G401 (cell line): ENCODE measurements at regions not wholly inside any gene's neighbourhood (a gene's known extent, or its start where the extent isn't known, plus 50 kb on each side); places are given as distances from the start of the nearest gene placed in this dataset.

Source experiments
- DNase-seq: peaks from one replicate; pipeline ENCODE4 v3.0.0-alpha.2; 2015; ENCODE audit warnings: low spot score
- in situ Hi-C: cut with HindIII; loops from 2 replicates; pipeline ENCODE4 v1.10.0; 2016; ENCODE audit warnings: low sequenced_read_pairs, mixed read lengths

DNA sequence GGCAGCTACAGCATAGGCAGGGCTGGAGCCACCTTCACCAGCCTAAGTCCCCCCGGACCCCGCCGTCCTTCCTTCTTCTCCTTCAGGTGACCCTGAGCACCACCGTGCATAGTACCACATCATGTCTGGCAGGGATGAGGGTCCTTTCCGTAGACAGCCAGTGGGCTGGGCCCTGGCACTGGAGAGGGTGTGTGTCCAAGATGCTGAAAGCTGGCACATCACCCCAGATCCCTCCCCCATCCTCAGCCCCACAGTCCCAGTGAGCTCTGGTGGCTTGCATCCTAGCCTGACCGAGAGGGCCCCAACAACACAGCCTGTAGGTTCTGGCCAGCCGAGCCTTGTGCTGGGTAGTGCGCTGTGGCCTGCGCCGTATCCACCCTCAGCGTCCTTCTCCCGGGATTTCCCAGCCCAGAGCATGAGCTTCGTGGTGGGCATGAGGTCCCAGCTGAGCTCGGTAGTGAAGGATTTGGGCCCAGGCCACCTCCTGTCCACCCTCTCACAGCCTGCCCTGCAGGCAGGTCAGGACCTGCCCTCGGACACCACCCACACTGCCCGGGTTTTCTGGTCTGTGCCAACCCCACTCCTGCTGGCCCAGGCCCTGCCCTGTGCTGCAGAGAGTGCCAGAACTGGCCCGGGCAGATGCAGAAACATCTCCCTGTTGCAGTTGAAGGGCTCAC lies 1124.3 kb downstream of the BRD1 start:
- no peak for DNase-seq
- in situ Hi-C loops = no loop called here

DNA sequence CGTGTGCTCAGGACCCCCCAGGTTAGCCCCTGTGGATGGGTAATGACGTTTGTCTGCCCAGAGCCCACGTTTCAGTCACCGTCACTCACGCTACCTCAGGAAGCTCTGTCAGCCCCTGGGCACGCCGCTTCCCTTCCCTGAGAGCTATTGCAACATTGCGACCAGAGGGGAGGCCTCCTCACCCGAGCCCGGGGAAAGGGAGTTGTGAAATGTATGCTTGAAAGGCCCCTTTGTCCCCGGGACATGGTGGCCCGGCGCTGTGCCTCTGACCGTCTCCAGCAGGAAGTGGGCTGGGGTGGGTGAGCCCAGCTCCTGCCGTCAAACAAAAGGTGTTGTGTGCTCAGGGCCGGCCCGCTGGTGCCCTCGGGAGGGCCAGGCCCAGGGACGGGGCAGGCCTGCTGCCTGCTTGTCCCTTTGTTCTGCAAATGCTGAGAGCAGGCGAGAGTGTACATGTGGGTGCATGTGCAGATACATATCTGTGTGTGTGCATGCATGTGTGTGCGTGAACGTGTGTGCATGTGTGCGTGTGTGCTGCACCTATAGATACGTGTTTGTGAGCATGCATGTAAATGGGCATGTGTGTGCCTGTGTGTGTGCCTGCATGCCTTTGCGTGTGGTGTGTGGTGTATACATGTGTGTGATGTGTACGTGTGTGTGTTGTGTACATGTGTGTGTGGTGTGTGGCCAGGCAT lies 1125.0 kb downstream of the BRD1 start:
- in situ Hi-C loops = no loop called here
- DNase-seq = no peak

GRCh38 chr22:48701296-48702030 lies 1126.2 kb downstream of the BRD1 start:
- DNase-seq = no peak
- in situ Hi-C loops = no loop called here

- peak; percentile 33 for DNase-seq
- in situ Hi-C loops = no loop called here
These were observed 1126.9 kb downstream of the BRD1 start for GRCh38 chr22:48700566-48701295.

- in situ Hi-C loops = no loop called here
- DNase-seq = no peak
These were observed 1127.5 kb downstream of the BRD1 start for GRCh38 chr22:48700180-48700565.

DNA sequence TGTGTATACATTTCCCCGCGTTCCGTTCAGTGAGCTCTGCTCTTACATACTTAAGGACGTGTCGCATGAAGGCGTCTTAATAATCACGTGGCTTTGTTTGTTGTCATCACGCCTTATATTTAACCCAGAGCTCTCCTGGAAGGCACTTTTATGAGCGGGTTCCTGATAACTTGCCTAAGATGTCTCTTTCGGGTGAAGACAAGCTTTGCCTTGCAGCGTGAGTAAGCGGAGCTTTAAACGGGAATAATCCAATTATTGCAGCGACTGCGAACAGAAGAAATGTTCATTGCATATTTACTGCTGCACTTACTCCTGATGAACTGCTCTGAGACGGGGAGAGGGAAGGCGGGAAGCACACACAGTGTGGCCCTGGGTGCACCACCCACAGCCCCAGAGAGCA lies 1128.2 kb downstream of the BRD1 start:
- DNase-seq = no peak
- in situ Hi-C loops = no loop called here

- DNase-seq = no peak
- in situ Hi-C loops = no loop called here
These were observed 1129.1 kb downstream of the BRD1 start for GRCh38 chr22:48698618-48699017.

DNA sequence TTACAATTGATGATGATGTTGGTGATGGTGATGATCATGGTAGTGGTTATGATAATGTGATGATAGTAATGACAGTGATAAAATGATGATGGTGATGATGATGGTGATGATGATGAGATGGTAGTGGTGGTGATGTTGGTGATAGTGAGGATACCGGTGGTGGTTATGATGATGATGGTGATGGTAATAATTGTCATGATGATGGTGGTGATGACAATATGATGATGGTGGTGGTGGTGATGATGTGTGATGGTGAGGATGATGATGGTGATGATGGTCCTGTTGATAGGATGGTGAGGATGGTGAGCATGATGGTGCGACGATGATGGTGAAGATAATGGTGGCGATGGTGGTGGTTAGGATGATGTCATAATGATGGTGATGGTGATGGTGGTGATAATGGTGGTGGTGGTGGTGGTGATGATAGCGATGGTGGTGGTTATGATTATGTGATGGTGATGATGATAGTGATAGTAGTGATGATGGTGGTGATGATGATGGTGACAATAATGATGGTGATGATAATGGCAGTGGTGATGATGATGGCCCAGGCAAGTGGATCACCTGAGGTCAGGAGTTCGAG lies 1129.9 kb downstream of the BRD1 start:
- no peak for DNase-seq
- in situ Hi-C loops = no loop called here

GRCh38 chr22:48697223-48697622 lies 1130.5 kb downstream of the BRD1 start:
- DNase-seq = no peak
- in situ Hi-C loops = no loop called here

GRCh38 chr22:48696371-48696770 lies 1131.3 kb downstream of the BRD1 start:
- in situ Hi-C loops = no loop called here

DNA sequence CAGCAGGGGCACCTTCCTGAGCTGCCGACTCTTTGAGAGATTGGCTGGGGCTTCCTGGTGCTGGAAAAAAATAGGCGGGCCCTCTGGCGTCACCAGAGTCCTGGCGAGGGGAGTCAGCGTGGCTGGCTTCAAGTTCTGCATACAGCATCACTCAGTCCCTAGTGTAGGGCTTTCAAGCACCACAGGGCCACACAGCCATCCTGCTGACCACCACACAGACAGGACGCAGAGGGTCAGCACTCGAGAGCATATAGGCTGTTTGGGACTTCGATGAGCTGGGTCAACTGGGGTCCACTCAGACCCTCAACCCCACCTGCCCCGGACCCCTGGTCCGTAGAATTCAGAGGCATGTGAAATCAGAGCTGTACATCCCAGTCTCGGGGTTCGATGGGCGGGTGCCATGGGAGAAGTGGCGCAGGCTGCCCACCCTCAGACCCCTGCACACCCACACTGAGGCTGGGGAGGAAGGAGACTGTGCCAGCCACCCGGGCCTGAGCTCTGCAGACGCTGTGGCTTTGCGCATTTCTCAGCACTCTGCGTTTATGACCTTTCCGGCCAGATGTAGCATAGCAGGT lies 1131.9 kb downstream of the BRD1 start:
- no peak for DNase-seq
- in situ Hi-C loops = no loop called here

More at GRCh38 chr22:48696371-48696770, 1131.3 kb downstream of the BRD1 start:
- DNase-seq = no peak

DNA sequence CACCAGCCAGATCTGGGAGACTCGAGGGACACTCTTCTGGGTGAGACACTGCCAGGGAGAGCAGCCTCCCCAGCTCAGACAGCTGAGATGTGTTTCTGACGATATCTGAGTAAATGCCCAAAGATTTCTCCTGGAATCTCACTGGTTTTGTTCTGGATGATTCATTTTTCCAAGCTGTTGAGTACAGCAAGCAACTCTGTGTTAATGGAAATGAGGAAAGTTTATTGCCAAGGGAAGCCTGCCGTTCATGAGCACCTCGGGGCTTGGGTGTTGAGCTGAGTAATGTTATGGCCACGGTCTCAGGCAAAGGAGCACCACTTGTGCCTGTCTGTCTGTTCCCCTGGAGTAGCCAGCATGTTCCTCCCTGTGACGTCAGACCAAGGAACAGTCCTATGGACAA lies 1132.4 kb downstream of the BRD1 start:
- DNase-seq = no peak
- in situ Hi-C loops = no loop called here

DNA sequence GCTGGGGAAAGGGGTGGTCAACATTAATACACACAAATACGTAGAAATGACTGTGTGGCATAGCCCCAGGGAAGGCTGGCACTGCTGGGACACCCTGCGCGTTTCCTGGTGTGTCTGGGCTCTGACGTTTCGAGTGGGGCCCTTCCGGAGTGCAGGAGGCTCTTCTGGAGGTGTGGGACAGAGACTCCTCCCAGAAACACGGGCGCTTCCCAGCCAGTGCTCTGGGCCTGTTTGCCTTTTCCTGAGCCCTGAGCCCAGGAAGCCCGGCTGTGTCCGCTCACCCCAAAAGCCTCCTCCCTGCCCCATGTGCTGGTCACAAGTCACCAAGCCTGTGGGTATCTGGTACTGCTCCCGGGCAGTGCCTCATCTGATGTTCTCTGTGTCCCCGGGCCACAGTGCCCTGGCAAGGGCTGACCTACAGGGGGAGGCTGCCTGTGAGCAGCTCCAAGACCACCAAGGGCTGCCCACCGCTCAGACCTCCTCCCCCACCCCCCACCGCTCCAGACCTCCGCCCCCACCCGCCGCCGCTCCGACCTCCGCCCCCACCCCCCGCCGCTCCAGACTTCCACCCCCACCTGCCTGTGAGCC lies 1133.3 kb downstream of the BRD1 start:
- DNase-seq = no peak
- in situ Hi-C loops = no loop called here

DNA sequence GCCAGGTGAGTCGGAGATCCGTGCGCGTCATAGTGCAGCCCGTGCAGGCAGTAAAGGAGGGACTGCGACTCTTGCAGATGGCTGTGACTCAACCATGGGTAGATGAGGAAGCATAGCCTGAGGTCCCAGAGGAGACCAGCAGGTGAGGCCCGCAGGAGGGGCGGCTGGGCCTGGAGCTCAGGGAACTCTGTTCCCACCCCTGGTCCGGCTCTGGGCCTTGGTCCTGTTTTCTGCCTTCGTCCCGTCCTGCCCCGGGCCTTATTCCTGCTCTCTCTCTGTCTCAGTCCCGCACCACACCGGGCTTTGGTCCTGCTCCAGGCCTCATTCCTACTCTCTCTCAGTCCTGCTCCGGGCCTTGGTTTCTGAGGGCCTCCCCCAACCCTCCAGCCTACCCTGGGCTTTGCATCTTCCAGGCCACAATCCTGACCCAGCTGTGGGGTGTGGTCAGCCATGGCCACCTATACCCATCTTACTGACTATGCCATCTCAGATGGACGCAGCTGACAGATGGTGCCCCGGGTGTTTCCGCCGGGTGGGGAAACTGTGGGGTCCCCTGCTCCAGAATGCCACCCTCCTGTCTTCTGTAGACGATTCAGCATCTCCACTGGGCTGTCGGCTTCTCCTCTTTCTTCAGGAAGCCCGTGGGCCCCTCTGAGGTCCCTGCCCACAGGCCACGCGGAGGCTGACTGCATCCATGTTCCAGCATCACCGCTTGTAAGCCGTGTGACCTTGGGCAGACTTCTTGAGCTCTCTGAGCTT lies 1134.1 kb downstream of the BRD1 start:
- DNase-seq = no peak
- in situ Hi-C loops = no loop called here

GRCh38 chr22:48692734-48693376 lies 1134.8 kb downstream of the BRD1 start:
- in situ Hi-C loops = no loop called here
- DNase-seq = no peak

DNA sequence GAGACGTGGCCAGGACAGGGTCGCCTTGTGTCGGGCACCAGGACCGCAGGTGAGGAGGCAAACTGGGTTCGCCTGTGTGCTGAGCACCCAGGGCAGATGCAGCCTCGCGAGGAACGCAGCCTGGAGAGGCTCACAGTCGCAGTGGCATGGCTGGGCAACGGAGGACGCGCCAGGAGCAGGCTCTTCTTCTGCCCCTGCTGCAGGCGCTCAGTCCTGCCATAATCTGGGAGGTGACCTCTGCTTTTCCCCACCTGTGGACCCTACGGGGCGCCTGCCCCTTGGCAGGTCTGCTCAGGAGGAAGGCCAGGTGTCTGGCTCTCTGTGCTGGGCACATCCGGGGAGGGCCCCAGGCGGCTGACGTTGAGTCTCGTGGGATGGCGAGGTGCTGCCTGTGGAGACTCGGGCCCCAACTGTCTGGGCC lies 1136.2 kb downstream of the BRD1 start:
- no peak for DNase-seq
- in situ Hi-C loops = no loop called here

- in situ Hi-C loops = no loop called here
- no peak for DNase-seq
These were observed 1136.9 kb downstream of the BRD1 start for GRCh38 chr22:48690583-48691317.
